Kidney (tissue), 13 donors: ENCODE measurements at regions not wholly inside any gene's neighbourhood (a gene's known extent, or its start where the extent isn't known, plus 50 kb on each side); places are given as distances from the start of the nearest gene placed in this dataset.

Experiments
- DNase-seq, 5 donors: peaks; one replicate each; pipeline ENCODE4 v3.0.0-alpha.2; 2013 to 2020
- FAIRE-seq: peaks from 2 replicates; lab custom pipeline; 2012; peaks lifted over from hg19 to GRCh38; lab: Jason Lieb, UNC
- H3K27ac ChIP-seq, 2 donors: one replicate each; pipeline ENCODE4 v1.7.0; 2013; ENCODE audit warnings: low read depth in 2 of 2, low read length in 2 of 2, inconsistent platforms in 1 of 2
- H3K27me3 ChIP-seq: one replicate; pipeline ENCODE4 v1.7.1; 2013; ENCODE audit warnings: low read length, inconsistent platforms; ENCODE audit not compliant: control insufficient read depth, insufficient read depth
- H3K36me3 ChIP-seq, 3 donors: one replicate each; pipeline versions ENCODE4 v1.7.0 to v1.7.1; 2013; ENCODE audit warnings: low read length in 3 of 3, control low read depth in 1 of 3, inconsistent platforms in 1 of 3; ENCODE audit not compliant: insufficient read depth in 3 of 3, control insufficient read depth in 2 of 3
- H3K4me1 ChIP-seq, 3 donors: one replicate each; pipeline versions ENCODE4 v1.7.0 to v1.7.1; 2013; ENCODE audit warnings: low read length in 3 of 3, inconsistent platforms in 1 of 3, low read depth in 1 of 3; ENCODE audit not compliant: control insufficient read depth in 2 of 3, insufficient read depth in 2 of 3
- H3K4me3 ChIP-seq, 3 donors: one replicate each; pipeline versions ENCODE4 v1.7.0 to v1.8.1; 2013; ENCODE audit warnings: low read length in 3 of 3, control low read depth in 1 of 3, inconsistent platforms in 1 of 3
- H3K9ac ChIP-seq, 3 donors: one replicate each; pipeline versions ENCODE4 v1.7.0 to v1.7.1; 2013; ENCODE audit warnings: low read length in 3 of 3, control low read depth in 1 of 3, inconsistent platforms in 1 of 3
- H3K9me3 ChIP-seq, 3 donors: one replicate each; pipeline versions ENCODE4 v1.7.0 to v1.7.1; 2013; ENCODE audit warnings: low read length in 3 of 3, control low read depth in 1 of 3, inconsistent platforms in 1 of 3; ENCODE audit not compliant: control insufficient read depth in 2 of 3, insufficient read depth in 1 of 3
- CTCF ChIP-seq: IDR thresholded peaks from 3 replicates; pipeline ENCODE4 v1.5.1; 2012; ENCODE audit warnings: mild to moderate bottlenecking, moderate library complexity, borderline replicate concordance; ENCODE audit not compliant: insufficient read depth; ENCODE audit errors: extremely low read depth
- intact Hi-C: fragments of 100-400 bp; cut with DNase I; formaldehyde crosslinking; loops from one replicate; pipeline ENCODE4 v1.11.1; 2022
- donor health status: control.
- donor health status: control.
- donor health status: control.
- donor health status: control.
- donor health status: control.
- donor health status: DM: yes; HTN: yes; CAD: no.
- donor health status: Normal renal cell carcinoma (clear cell type).

- H3K9ac ChIP-seq: no peak overlapping the region
- peaks cover 6 to 9% (median 8%) of the 10 kb centered on the region in 3 donors for H3K4me1 ChIP-seq
- TF ChIP-seq CTCF: no peak
- H3K9me3 ChIP-seq: no peaks in the 10 kb centered on the region
- intact Hi-C loops: no loop called here
- H3K27ac ChIP-seq: peak overlapping the region in 1 of 2 donors; percentile 13
- H3K4me3 ChIP-seq: no peak overlapping the region
- no peaks in the 10 kb centered on the region for H3K27me3 ChIP-seq
- FAIRE-seq (no peak), DNase-seq (peak in 1 of 5 donors; percentile 70)
- H3K36me3 ChIP-seq: no peaks in the 10 kb centered on the region
Observed at GRCh38 chr2:204110751-204111516, 174.4 kb downstream of the ICOS start.

- H3K36me3 ChIP-seq: no peaks in the 10 kb centered on the region
- no peaks in the 10 kb centered on the region for H3K9me3 ChIP-seq
- H3K4me3 ChIP-seq: no peak overlapping the region
- FAIRE-seq: no peak
- no peak for TF ChIP-seq CTCF
- intact Hi-C loops: no loop called here
- peaks cover 14 to 15% (median 15%) of the 10 kb centered on the region in 3 donors for H3K4me1 ChIP-seq
- H3K9ac ChIP-seq: no peak overlapping the region
- no peak for DNase-seq
- H3K27me3 ChIP-seq: no peaks in the 10 kb centered on the region
- no peak overlapping the region for H3K27ac ChIP-seq
Observed at GRCh38 chr2:204112084-204112770, 175.7 kb downstream of the ICOS start.

GRCh38 chr2:204114295-204115136 is 178.0 kb downstream of the ICOS start:
- H3K36me3 ChIP-seq: no peaks in the 10 kb centered on the region
- no peak for FAIRE-seq
- TF ChIP-seq CTCF: no peak
- H3K27me3 ChIP-seq: no peaks in the 10 kb centered on the region
- H3K4me3 ChIP-seq: no peak overlapping the region
- DNase-seq: peak in 2 of 5 donors; percentile 43 to 71
- H3K27ac ChIP-seq: no peak overlapping the region
- intact Hi-C loops: no loop called here
- H3K4me1 ChIP-seq: peaks cover 13 to 14% (median 13%) of the 10 kb centered on the region in 3 donors
- H3K9me3 ChIP-seq: no peaks in the 10 kb centered on the region
- no peak overlapping the region for H3K9ac ChIP-seq
